ENCODE measurements at regions not wholly inside any gene's neighbourhood (a gene's known extent, or its start where the extent isn't known, plus 50 kb on each side); places are given as distances from the start of the nearest gene placed in this dataset.

DNA sequence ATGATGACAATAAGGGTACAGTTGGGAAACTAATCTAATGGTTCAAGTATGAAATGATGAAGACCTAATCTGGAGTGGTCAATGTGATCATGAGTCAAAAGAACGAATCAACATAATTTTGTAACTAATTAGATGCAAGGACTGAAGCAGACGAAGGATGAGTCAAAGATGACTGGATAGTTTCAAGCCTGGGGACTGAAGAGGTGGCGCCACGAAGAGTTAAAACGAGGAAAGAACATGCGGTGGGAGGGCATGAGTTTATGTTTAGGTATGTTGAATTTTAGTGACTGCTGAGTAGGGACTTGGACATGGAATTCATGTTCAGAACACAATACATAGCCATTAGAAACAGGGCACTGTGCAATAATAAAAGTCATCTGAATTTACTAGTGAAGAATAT, 221.5 kb upstream of the FAM241A start:
- TF ChIP-seq HDGF (IDR thresholded peaks at IDR 0.05; ENCODE audit: borderline replicate concordance) (no peak), FOXK2 (IDR thresholded peaks at IDR 0.05) (no peak), SUZ12 (IDR thresholded peaks at IDR 0.05) (no peak), NFRKB (IDR thresholded peaks at IDR 0.05) (no peak), BHLHE40 (IDR thresholded peaks at IDR 0.05; ENCODE audit: borderline replicate concordance) (no peak), L3MBTL2 (conservative IDR thresholded peaks at IDR 0.05) (no peak), FOXM1 (IDR thresholded peaks at IDR 0.05; ENCODE audit: borderline replicate concordance) (no peak), ARNT (IDR thresholded peaks at IDR 0.05) (no peak), SP1 (IDR thresholded peaks at IDR 0.05) (no peak), TARDBP (IDR thresholded peaks at IDR 0.05) (no peak), FOXA1 (IDR thresholded peaks at IDR 0.05) (no peak)

Data from HEK293T (cell line).